GM10266 (cell line): ENCODE measurements at regions not wholly inside any gene's neighbourhood (a gene's known extent, or its start where the extent isn't known, plus 50 kb on each side); places are given as distances from the start of the nearest gene placed in this dataset.

Experiments
- DNase-seq: peaks from one replicate; pipeline ENCODE4 v3.0.0; 2012; ENCODE audit errors: extremely low spot score
- TF ChIP-seq, protein P1 (sequence below): IDR thresholded peaks from 2 replicates; pipeline ENCODE4 v1.5.1; 2012; ENCODE audit warnings: mild to moderate bottlenecking, low read depth; ENCODE audit not compliant: control insufficient read depth, insufficient read depth; ENCODE audit errors: missing control alignments

GRCh38 chr3:177426106-177426877 is 229.0 kb upstream of the TBL1XR1 start:
- TF ChIP-seq, protein P1, sequence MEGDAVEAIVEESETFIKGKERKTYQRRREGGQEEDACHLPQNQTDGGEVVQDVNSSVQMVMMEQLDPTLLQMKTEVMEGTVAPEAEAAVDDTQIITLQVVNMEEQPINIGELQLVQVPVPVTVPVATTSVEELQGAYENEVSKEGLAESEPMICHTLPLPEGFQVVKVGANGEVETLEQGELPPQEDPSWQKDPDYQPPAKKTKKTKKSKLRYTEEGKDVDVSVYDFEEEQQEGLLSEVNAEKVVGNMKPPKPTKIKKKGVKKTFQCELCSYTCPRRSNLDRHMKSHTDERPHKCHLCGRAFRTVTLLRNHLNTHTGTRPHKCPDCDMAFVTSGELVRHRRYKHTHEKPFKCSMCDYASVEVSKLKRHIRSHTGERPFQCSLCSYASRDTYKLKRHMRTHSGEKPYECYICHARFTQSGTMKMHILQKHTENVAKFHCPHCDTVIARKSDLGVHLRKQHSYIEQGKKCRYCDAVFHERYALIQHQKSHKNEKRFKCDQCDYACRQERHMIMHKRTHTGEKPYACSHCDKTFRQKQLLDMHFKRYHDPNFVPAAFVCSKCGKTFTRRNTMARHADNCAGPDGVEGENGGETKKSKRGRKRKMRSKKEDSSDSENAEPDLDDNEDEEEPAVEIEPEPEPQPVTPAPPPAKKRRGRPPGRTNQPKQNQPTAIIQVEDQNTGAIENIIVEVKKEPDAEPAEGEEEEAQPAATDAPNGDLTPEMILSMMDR: no peak
- DNase-seq: no peak

- peak; percentile 82 for DNase-seq
- TF ChIP-seq, protein P1: no peak
Measured at GRCh38 chr3:177426878-177427495, 229.7 kb upstream of the TBL1XR1 start.

GRCh38 chr3:177427540-177427939 is 230.3 kb upstream of the TBL1XR1 start:
- DNase-seq: no peak
- TF ChIP-seq, protein P1: no peak

DNA sequence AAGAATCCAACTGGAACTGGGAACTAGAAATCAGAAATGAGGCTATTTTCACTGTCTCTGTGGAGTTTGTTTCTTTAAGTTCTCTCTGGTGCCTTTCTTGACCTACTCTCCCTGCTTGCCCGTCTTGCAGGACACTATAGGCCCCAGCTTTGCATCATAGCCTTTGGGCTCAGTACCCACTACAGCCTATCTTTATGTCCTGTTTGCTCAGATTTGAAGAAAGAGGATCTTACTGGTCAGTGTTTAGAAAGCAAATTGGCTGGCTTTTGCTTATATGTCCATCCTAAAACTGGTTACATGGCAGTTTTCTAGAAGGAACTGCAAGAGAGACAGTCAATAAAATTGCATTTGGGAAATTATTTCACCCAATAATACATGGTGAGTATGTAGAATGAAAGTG is 231.8 kb upstream of the TBL1XR1 start:
- TF ChIP-seq, protein P1: no peak
- no peak for DNase-seq

DNA sequence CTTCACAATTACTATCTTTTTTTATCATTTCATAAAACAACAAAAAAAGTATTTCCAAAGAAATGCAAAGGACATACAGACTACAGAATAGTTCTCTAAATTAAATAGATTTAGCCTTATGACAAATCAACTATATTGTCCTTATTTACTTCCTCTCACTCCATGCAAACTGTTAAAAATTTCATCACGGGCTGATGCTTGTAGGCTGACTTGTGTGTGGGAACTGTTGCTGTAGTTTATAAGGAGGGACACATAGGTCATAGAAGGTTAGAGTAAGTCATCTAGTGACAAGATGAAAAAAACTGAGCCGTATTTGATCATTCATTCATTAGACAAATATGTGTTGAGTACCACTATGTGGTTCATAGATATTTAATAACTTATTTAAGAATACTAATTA is 232.5 kb upstream of the TBL1XR1 start:
- TF ChIP-seq, protein P1: no peak
- DNase-seq: no peak

DNA sequence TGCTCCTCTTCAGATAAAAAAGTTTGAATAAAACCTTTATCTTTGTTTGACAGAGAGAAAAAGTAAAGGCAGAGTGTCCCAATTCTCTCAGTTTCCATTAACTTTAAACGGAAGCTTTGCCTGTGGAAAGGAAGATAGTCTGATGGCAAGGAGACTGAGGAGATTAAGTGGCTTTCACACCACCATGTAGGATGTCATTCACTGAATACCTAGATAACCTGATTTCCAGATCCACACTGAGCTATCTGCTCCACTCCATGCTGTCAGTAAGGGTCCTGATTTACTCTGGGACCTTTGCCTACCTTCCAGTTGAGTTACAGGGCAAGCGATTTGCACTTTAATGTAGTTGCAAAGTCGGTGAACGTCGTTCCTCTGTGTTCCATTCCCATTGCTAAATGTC is 233.4 kb upstream of the TBL1XR1 start:
- TF ChIP-seq, protein P1: no peak
- DNase-seq: no peak

DNA sequence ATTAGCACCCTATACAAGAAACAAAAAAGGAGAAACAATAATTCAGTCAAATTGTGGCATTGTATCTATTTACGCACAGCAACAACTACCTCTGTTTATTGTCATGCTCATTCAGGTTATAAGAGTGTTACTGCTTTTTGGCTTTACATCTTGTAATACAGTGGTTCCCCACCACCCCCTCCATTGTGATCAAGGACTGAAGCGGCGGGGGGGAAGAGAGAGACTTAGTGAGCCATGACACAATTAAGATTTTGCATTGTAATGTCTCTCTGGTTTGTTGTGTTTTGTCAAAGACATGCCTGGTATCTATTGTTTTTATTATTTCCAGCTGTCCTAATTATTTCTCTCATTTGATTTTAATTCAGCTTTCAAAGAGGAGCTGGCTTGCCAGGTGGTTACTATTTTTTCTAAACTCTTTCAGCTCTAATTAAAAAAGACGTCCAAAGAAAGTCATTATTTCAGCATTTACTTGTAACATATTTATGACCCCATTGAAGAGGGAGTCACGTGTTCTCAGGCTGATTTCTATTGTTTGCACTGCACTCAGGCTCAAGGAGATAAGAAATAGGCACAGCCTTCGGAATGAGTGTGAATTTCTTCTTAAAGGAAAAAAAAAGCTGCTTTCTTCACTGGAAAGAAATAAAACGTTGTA is 234.4 kb upstream of the TBL1XR1 start:
- TF ChIP-seq, protein P1: no peak
- DNase-seq: no peak
